Endothelial cell of umbilical vein (primary cell): ENCODE measurements at regions not wholly inside any gene's neighbourhood (a gene's known extent, or its start where the extent isn't known, plus 50 kb on each side); places are given as distances from the start of the nearest gene placed in this dataset.

ENCODE experiments used
- BruUV-seq: library from RNA; stranded (reverse); fragments of 400-500 nt; replicated peaks from 2 replicates; lab custom pipeline; 2021; lab: Mats Ljungman, UMichigan
- CTCF ChIA-PET: fragments of 300-600, 350-600 bp; sonication (Branson Sonifier 250); formaldehyde crosslinking; loops from one replicate; lab custom pipeline; 2021; ENCODE audit warnings: antibody characterized with exemption, inconsistent platforms; lab: Charles Lee
- POLR2A ChIA-PET: fragments of 300-600, 350-600 bp; sonication (Branson Sonifier 250); formaldehyde crosslinking; loops from one replicate; lab custom pipeline; 2021; ENCODE audit warnings: antibody characterized with exemption, inconsistent platforms; lab: Charles Lee
- DNase-seq: peaks from one replicate; pipeline ENCODE4 v3.0.0-alpha.2; 2011; ENCODE audit warnings: low read depth, low spot score
- FAIRE-seq: peaks from 2 replicates; lab custom pipeline; 2011; peaks lifted over from hg19 to GRCh38; lab: Jason Lieb, UNC
- H2AFZ ChIP-seq: 2 replicates; pipeline ENCODE4 v1.6.0; 2012; ENCODE audit warnings: low read depth, low read length, control low read depth, inconsistent platforms
- H3K27ac ChIP-seq: 2 replicates; pipeline ENCODE4 v1.5.1; 2011; ENCODE audit warnings: low read depth, mild to moderate bottlenecking, control low read depth, low read length, moderate library complexity; ENCODE audit not compliant: insufficient read depth
- H3K27me3 ChIP-seq, 2 experiments: 2 replicates each; pipeline versions ENCODE4 v1.6.0 to v1.6.1; 2011; ENCODE audit warnings: low read length in 2 of 2, mixed read lengths in 1 of 2; ENCODE audit not compliant: control insufficient read depth in 2 of 2, insufficient read depth in 2 of 2
- H3K36me3 ChIP-seq, 2 experiments: 2 replicates in 1 of 2; 3 replicates in 1 of 2; pipeline ENCODE4 v1.5.1; 2011; ENCODE audit warnings: low read length in 2 of 2, mild to moderate bottlenecking in 1 of 2, moderate library complexity in 1 of 2; ENCODE audit not compliant: control insufficient read depth in 2 of 2, insufficient read depth in 2 of 2; ENCODE audit errors: extremely low read depth in 1 of 2
- H3K4me1 ChIP-seq: 3 replicates; pipeline ENCODE4 v1.5.1; 2011; ENCODE audit warnings: mild to moderate bottlenecking, low read length; ENCODE audit not compliant: control insufficient read depth, insufficient read depth; ENCODE audit errors: extremely low read depth
- H3K4me2 ChIP-seq: 2 replicates; pipeline ENCODE4 v1.6.1; 2011; ENCODE audit warnings: low read length, control low read depth, mixed read lengths; ENCODE audit not compliant: insufficient read depth
- H3K4me3 ChIP-seq, 3 experiments: fragments of 200-600 bp in 1 of 3; sonication (generic), shearing (Covaris generic) in 1 of 3; replicated peaks in 1 of 3; 2 replicates each; pipeline ENCODE4 v1.5.1; 2011 to 2016; ENCODE audit warnings: control low read depth in 3 of 3, low read length in 3 of 3, mild to moderate bottlenecking in 2 of 3, inconsistent platforms in 1 of 3, low read depth in 1 of 3, moderate library complexity in 1 of 3; ENCODE audit not compliant: insufficient read depth in 1 of 3
- H3K79me2 ChIP-seq: 2 replicates; pipeline ENCODE4 v1.6.0; 2012; ENCODE audit warnings: low read length, inconsistent platforms; ENCODE audit not compliant: control insufficient read depth, insufficient read depth
- H3K9ac ChIP-seq: replicated peaks from 2 replicates; pipeline ENCODE3; 2011; ENCODE audit warnings: low read length, control low read depth; ENCODE audit not compliant: insufficient read depth; ENCODE audit errors: extremely low read depth
- H3K9me1 ChIP-seq: replicated peaks from 3 replicates; pipeline ENCODE4 v1.6.0; 2011; ENCODE audit warnings: mild to moderate bottlenecking, low read length; ENCODE audit not compliant: control insufficient read depth, insufficient read depth; ENCODE audit errors: extremely low read depth
- H3K9me3 ChIP-seq: replicated peaks from 2 replicates; pipeline ENCODE4 v1.5.1; 2012; ENCODE audit warnings: low read length, inconsistent platforms; ENCODE audit not compliant: control insufficient read depth, insufficient read depth
- H4K20me1 ChIP-seq: replicated peaks from 2 replicates; pipeline ENCODE3; 2011; ENCODE audit warnings: mild to moderate bottlenecking, low read length; ENCODE audit not compliant: control insufficient read depth, insufficient read depth; ENCODE audit errors: extremely low read depth
- FOS ChIP-seq: IDR thresholded peaks from 2 replicates; pipeline ENCODE4 v1.6.1; 2011; ENCODE audit warnings: mild to moderate bottlenecking, low read length, moderate library complexity, borderline replicate concordance; ENCODE audit not compliant: insufficient read depth
- GATA2 ChIP-seq: IDR thresholded peaks from 2 replicates; pipeline ENCODE4 v1.7.0; 2011; ENCODE audit warnings: low read depth, mild to moderate bottlenecking, moderate library complexity, mixed read lengths, low read length; ENCODE audit not compliant: insufficient read length, insufficient read depth
- JUN ChIP-seq: IDR thresholded peaks from 2 replicates; pipeline ENCODE4 v1.6.1; 2011; ENCODE audit warnings: borderline replicate concordance, low read depth; ENCODE audit not compliant: insufficient read length, insufficient read depth
- MYC ChIP-seq: IDR thresholded peaks from one replicate; pipeline ENCODE4 v1.6.1; 2011; ENCODE audit warnings: mild to moderate bottlenecking, low read depth, low read length
- POLR2A ChIP-seq: IDR thresholded peaks from 2 replicates; pipeline ENCODE4 v1.6.1; 2012; ENCODE audit warnings: low read depth, mild to moderate bottlenecking, control low read depth, low read length
- POLR2AphosphoS5 ChIP-seq: IDR thresholded peaks from 2 replicates; pipeline ENCODE4 v1.6.1; 2012; ENCODE audit warnings: low read depth, mild to moderate bottlenecking, control low read depth, low read length, moderate library complexity; ENCODE audit not compliant: insufficient read depth
- dilution Hi-C: fragments of 300-500 bp; cut with MboI; formaldehyde crosslinking; loops from one replicate; pipeline ENCODE4 v1.15.0; 2019; ENCODE audit warnings: low sequenced_read_pairs; ENCODE audit not compliant: extremely low pct_ligation_motif_present
- intact Hi-C: fragments of 100-400 bp; cut with micrococcal nuclease; formaldehyde crosslinking; loops from one replicate; pipeline ENCODE4 v1.10.0; 2022
- TF ChIP-seq, protein P1 (sequence below), 2 donors: IDR thresholded peaks; 1 replicate in 1 of 2; 2 replicates in 1 of 2; pipeline ENCODE4 v1.5.1; 2011; ENCODE audit warnings: low read length in 2 of 2, mild to moderate bottlenecking in 2 of 2, moderate library complexity in 2 of 2, control low read depth in 1 of 2, inconsistent platforms in 1 of 2, low read depth in 1 of 2; ENCODE audit not compliant: insufficient read depth in 1 of 2; ENCODE audit errors: extremely low read depth in 1 of 2
- TF ChIP-seq, protein P2 (sequence below): IDR thresholded peaks from 2 replicates; pipeline ENCODE4 v1.6.1; 2011; ENCODE audit not compliant: insufficient read depth, insufficient read length

DNA sequence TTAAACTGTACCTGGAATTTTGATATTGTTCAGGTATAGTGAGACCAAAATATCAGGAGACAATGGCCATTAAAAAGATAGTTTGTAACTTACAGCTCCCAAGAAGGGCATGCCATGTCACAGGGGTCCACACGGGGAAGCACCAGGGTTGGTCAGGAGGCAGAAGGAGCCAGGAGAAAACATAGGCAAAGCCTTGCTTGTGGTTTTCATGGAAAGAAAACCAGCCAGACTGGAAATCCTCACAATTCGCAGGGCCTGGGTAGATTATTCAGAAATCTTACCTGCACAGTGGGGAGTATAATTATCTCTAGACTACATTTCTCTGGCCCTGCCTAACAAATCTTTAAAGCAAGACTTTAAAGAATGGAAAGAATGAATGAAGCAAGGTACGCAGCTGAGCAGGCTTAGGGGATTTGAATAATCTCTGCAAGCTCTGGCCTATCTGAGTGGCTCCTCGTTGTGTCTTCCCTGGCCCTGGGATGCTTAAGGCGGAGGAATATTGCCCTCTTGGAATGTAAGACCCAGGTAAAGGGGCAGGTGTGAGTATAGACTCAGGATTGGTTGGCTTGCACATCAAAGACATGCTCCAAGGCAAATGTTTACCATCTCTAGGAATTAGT is 66.9 kb upstream of the CDC42EP3 start:
- H3K36me3 ChIP-seq, result no peaks in the 10 kb centered on the region
- ChIA-PET CTCF (interaction anchor here (1.0 kb wide), 1 partner anchor 139 kb away, joined by 3 read pairs; no protein-coding TSS in a partner anchor), POLR2A (no interaction called here)
- no peaks in the 10 kb centered on the region for H3K27me3 ChIP-seq
- dilution Hi-C loops (no loop called here), intact Hi-C loops (no loop called here)
- FAIRE-seq, result no peak
- peaks cover 4% of the 10 kb centered on the region for H3K4me1 ChIP-seq
- H4K20me1 ChIP-seq, result no peaks in the 10 kb centered on the region
- H3K27ac ChIP-seq, result no peak overlapping the region
- H3K4me2 ChIP-seq, result no peak overlapping the region
- H2AFZ ChIP-seq, result no peak overlapping the region
- H3K9ac ChIP-seq, result no peak overlapping the region
- no peaks in the 10 kb centered on the region for H3K9me3 ChIP-seq
- no peak overlapping the region for H3K4me3 ChIP-seq
- no peaks in the 10 kb centered on the region for H3K9me1 ChIP-seq
- no peaks in the 10 kb centered on the region for H3K79me2 ChIP-seq
- no TSS peak for BruUV-seq
- TF ChIP-seq POLR2A, result no peak
- TF ChIP-seq POLR2AphosphoS5, result no peak
- TF ChIP-seq, protein P1, sequence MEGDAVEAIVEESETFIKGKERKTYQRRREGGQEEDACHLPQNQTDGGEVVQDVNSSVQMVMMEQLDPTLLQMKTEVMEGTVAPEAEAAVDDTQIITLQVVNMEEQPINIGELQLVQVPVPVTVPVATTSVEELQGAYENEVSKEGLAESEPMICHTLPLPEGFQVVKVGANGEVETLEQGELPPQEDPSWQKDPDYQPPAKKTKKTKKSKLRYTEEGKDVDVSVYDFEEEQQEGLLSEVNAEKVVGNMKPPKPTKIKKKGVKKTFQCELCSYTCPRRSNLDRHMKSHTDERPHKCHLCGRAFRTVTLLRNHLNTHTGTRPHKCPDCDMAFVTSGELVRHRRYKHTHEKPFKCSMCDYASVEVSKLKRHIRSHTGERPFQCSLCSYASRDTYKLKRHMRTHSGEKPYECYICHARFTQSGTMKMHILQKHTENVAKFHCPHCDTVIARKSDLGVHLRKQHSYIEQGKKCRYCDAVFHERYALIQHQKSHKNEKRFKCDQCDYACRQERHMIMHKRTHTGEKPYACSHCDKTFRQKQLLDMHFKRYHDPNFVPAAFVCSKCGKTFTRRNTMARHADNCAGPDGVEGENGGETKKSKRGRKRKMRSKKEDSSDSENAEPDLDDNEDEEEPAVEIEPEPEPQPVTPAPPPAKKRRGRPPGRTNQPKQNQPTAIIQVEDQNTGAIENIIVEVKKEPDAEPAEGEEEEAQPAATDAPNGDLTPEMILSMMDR (IDR thresholded peaks at IDR 0.05; ENCODE audit: extremely low read depth in 1 of 2, insufficient read depth in 1 of 2, low read depth in 1 of 2, low read length in 2 of 2), result no peak
- TF ChIP-seq GATA2, result no peak
- TF ChIP-seq MYC, result no peak
- TF ChIP-seq FOS, result no peak
- no peak for TF ChIP-seq JUN
- TF ChIP-seq, protein P2, sequence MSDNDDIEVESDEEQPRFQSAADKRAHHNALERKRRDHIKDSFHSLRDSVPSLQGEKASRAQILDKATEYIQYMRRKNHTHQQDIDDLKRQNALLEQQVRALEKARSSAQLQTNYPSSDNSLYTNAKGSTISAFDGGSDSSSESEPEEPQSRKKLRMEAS, result no peak
- no peak for DNase-seq
